ENCODE measurements at regions not wholly inside any gene's neighbourhood (a gene's known extent, or its start where the extent isn't known, plus 50 kb on each side); places are given as distances from the start of the nearest gene placed in this dataset.

GRCh38 chr15:25982736-25983135 lies 119.6 kb upstream of the ATP10A start:
- no peak for DNase-seq
- POLR2A ChIA-PET = no interaction called here
- H3K36me3 Mint-ChIP-seq (ENCODE audit: insufficient read depth, unreplicated experiment) = no peaks in the 10 kb centered on the region
- no peaks in the 10 kb centered on the region for H3K9me3 Mint-ChIP-seq (ENCODE audit: unreplicated experiment)
- H3K4me3 Mint-ChIP-seq (ENCODE audit: unreplicated experiment) = no peak overlapping the region
- Histone ChIP-seq H3K4me1 (no peaks in the 10 kb centered on the region), H3K27me3 (replicated peaks; ENCODE audit: control insufficient read depth, insufficient read depth, low read length) (no peaks in the 10 kb centered on the region), H3K4me3 (ENCODE audit: low read depth, low read length) (no peak overlapping the region), H3K9me3 (no peaks in the 10 kb centered on the region), H3K36me3 (ENCODE audit: control insufficient read depth, insufficient read depth, low read length) (no peaks in the 10 kb centered on the region)
- peaks cover 6% of the 10 kb centered on the region for H3K27me3 Mint-ChIP-seq (ENCODE audit: insufficient read depth, unreplicated experiment)
- intact Hi-C loops (cut with micrococcal nuclease; ENCODE audit: unreplicated experiment) = no loop called here
- CTCF ChIA-PET = no interaction called here
- no peak overlapping the region for H3K27ac Mint-ChIP-seq (ENCODE audit: unreplicated experiment)
- no TSS peak for BruUV-seq (replicated peaks)
- peaks cover 17% of the 10 kb centered on the region for H3K4me1 Mint-ChIP-seq (ENCODE audit: low read depth, unreplicated experiment)
- TF ChIP-seq, protein P1, sequence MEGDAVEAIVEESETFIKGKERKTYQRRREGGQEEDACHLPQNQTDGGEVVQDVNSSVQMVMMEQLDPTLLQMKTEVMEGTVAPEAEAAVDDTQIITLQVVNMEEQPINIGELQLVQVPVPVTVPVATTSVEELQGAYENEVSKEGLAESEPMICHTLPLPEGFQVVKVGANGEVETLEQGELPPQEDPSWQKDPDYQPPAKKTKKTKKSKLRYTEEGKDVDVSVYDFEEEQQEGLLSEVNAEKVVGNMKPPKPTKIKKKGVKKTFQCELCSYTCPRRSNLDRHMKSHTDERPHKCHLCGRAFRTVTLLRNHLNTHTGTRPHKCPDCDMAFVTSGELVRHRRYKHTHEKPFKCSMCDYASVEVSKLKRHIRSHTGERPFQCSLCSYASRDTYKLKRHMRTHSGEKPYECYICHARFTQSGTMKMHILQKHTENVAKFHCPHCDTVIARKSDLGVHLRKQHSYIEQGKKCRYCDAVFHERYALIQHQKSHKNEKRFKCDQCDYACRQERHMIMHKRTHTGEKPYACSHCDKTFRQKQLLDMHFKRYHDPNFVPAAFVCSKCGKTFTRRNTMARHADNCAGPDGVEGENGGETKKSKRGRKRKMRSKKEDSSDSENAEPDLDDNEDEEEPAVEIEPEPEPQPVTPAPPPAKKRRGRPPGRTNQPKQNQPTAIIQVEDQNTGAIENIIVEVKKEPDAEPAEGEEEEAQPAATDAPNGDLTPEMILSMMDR (IDR thresholded peaks at IDR 0.05; ENCODE audit: insufficient read depth in 1 of 2, low read depth in 1 of 2, low read length in 1 of 2, severe bottlenecking in 1 of 2, unreplicated experiment in 1 of 2) = no peak

GRCh38 chr15:25981114-25981513 lies 118.0 kb upstream of the ATP10A start:
- POLR2A ChIA-PET = no interaction called here
- BruUV-seq (replicated peaks) = no TSS peak

GRCh38 chr15:25972141-25972675 lies 109.1 kb upstream of the ATP10A start:
- BruUV-seq (replicated peaks) = no TSS peak
- H3K4me3 ChIP-seq (ENCODE audit: low read depth, low read length) = no peak overlapping the region
- H3K36me3 Mint-ChIP-seq (ENCODE audit: insufficient read depth, unreplicated experiment) = no peaks in the 10 kb centered on the region
- ChIA-PET POLR2A (no interaction called here), CTCF (no interaction called here)
- peaks cover 11% of the 10 kb centered on the region for H3K9me3 Mint-ChIP-seq (ENCODE audit: unreplicated experiment)
- H3K27me3 ChIP-seq (replicated peaks; ENCODE audit: control insufficient read depth, insufficient read depth, low read length) = no peaks in the 10 kb centered on the region
- no peaks in the 10 kb centered on the region for H3K36me3 ChIP-seq (ENCODE audit: control insufficient read depth, insufficient read depth, low read length)
- no peak overlapping the region for H3K27ac Mint-ChIP-seq (ENCODE audit: unreplicated experiment)
- H3K27me3 Mint-ChIP-seq (ENCODE audit: insufficient read depth, unreplicated experiment) = peaks cover 10% of the 10 kb centered on the region
- H3K4me1 ChIP-seq = no peaks in the 10 kb centered on the region
- no peak overlapping the region for H3K4me3 Mint-ChIP-seq (ENCODE audit: unreplicated experiment)
- TF ChIP-seq, protein P1 (IDR thresholded peaks at IDR 0.05; ENCODE audit: insufficient read depth in 1 of 2, low read depth in 1 of 2, low read length in 1 of 2, severe bottlenecking in 1 of 2, unreplicated experiment in 1 of 2) = no peak
- DNase-seq = no peak
- intact Hi-C loops (cut with micrococcal nuclease; ENCODE audit: unreplicated experiment) = no loop called here
- no peaks in the 10 kb centered on the region for H3K4me1 Mint-ChIP-seq (ENCODE audit: low read depth, unreplicated experiment)
- no peaks in the 10 kb centered on the region; the same call in 1 of the 2 replicates for H3K9me3 ChIP-seq

More at GRCh38 chr15:25981114-25981513, 118.0 kb upstream of the ATP10A start:
- H3K9me3 Mint-ChIP-seq (ENCODE audit: unreplicated experiment) = no peaks in the 10 kb centered on the region
- no peak overlapping the region for H3K27ac Mint-ChIP-seq (ENCODE audit: unreplicated experiment)
- H3K36me3 ChIP-seq (ENCODE audit: control insufficient read depth, insufficient read depth, low read length) = no peaks in the 10 kb centered on the region
- H3K36me3 Mint-ChIP-seq (ENCODE audit: insufficient read depth, unreplicated experiment) = no peaks in the 10 kb centered on the region
- DNase-seq = no peak
- CTCF ChIA-PET = no interaction called here
- H3K9me3 ChIP-seq = no peaks in the 10 kb centered on the region
- no peaks in the 10 kb centered on the region for H3K27me3 ChIP-seq (replicated peaks; ENCODE audit: control insufficient read depth, insufficient read depth, low read length)
- H3K4me3 Mint-ChIP-seq (ENCODE audit: unreplicated experiment) = peak overlapping the region; percentile 67
- no peak overlapping the region for H3K4me3 ChIP-seq (ENCODE audit: low read depth, low read length)
- H3K27me3 Mint-ChIP-seq (ENCODE audit: insufficient read depth, unreplicated experiment) = peaks cover 6% of the 10 kb centered on the region
- peaks cover 17% of the 10 kb centered on the region for H3K4me1 Mint-ChIP-seq (ENCODE audit: low read depth, unreplicated experiment)
- TF ChIP-seq, protein P1 (IDR thresholded peaks at IDR 0.05; ENCODE audit: insufficient read depth in 1 of 2, low read depth in 1 of 2, low read length in 1 of 2, severe bottlenecking in 1 of 2, unreplicated experiment in 1 of 2) = no peak
- no peaks in the 10 kb centered on the region for H3K4me1 ChIP-seq
- intact Hi-C loops (cut with micrococcal nuclease; ENCODE audit: unreplicated experiment) = no loop called here

All from Caco-2 (cell line).